GM12864 (cell line): ENCODE measurements at regions not wholly inside any gene's neighbourhood (a gene's known extent, or its start where the extent isn't known, plus 50 kb on each side); places are given as distances from the start of the nearest gene placed in this dataset.

Source experiments
- DNase-seq: peaks from one replicate; pipeline ENCODE4 v3.0.0-alpha.2; 2011; ENCODE audit warnings: low read depth
- H3K4me3 ChIP-seq: 2 replicates; pipeline ENCODE4 v1.5.1; 2011; ENCODE audit warnings: mild to moderate bottlenecking, low read depth, low read length, control low read depth
- CTCF ChIP-seq: IDR thresholded peaks from 2 replicates; pipeline ENCODE4 v1.5.1; 2011; ENCODE audit warnings: low read depth, mild to moderate bottlenecking, moderate library complexity, low read length, control low read depth, inconsistent platforms; ENCODE audit errors: missing control alignments

- H3K4me3 ChIP-seq = no peak overlapping the region
- DNase-seq = no peak
- TF ChIP-seq CTCF = no peak
These were observed 1627.5 kb upstream of the TENM3 start for GRCh38 chr4:180615746-180616145.

- H3K4me3 ChIP-seq = no peak overlapping the region
- no peak for DNase-seq
- TF ChIP-seq CTCF = no peak
These were observed 1626.0 kb upstream of the TENM3 start for GRCh38 chr4:180617196-180617595.

- no peak for TF ChIP-seq CTCF
- no peak for DNase-seq
- no peak overlapping the region for H3K4me3 ChIP-seq
These were observed 1624.8 kb upstream of the TENM3 start for GRCh38 chr4:180618396-180618795.

GRCh38 chr4:180619440-180619839 lies 1623.8 kb upstream of the TENM3 start:
- no peak for TF ChIP-seq CTCF

GRCh38 chr4:180622254-180622653 lies 1620.9 kb upstream of the TENM3 start:
- H3K4me3 ChIP-seq = no peak overlapping the region
- no peak for DNase-seq
- no peak for TF ChIP-seq CTCF

More at GRCh38 chr4:180619440-180619839, 1623.8 kb upstream of the TENM3 start:
- H3K4me3 ChIP-seq = no peak overlapping the region
- no peak for DNase-seq

- DNase-seq = no peak
- no peak overlapping the region for H3K4me3 ChIP-seq
- TF ChIP-seq CTCF = no peak
These were observed 1617.5 kb upstream of the TENM3 start for GRCh38 chr4:180625653-180626052.

GRCh38 chr4:180630012-180630665 lies 1613.1 kb upstream of the TENM3 start:
- no peak for DNase-seq
- no peak overlapping the region for H3K4me3 ChIP-seq
- no peak for TF ChIP-seq CTCF
